ENCODE measurements at regions not wholly inside any gene's neighbourhood (a gene's known extent, or its start where the extent isn't known, plus 50 kb on each side); places are given as distances from the start of the nearest gene placed in this dataset.

GRCh38 chr10:38212460-38212859, 118.3 kb downstream of the ZNF37A start:
- BruUV-seq (replicated peaks), result no TSS peak
- no peak for FAIRE-seq

More at GRCh38 chr10:38212460-38212859, 118.3 kb downstream of the ZNF37A start:
- H3K9ac ChIP-seq (replicated peaks; ENCODE audit: extremely low read depth, insufficient read depth, low read length), result no peak overlapping the region
- no peaks in the 10 kb centered on the region for H3K79me2 ChIP-seq (ENCODE audit: control insufficient read depth, insufficient read depth, low read length)
- CTCF ChIA-PET, result no interaction called here
- no peaks in the 10 kb centered on the region for H3K9me3 ChIP-seq (replicated peaks; ENCODE audit: control insufficient read depth, insufficient read depth, low read length)
- no peaks in the 10 kb centered on the region for H4K20me1 ChIP-seq (replicated peaks; ENCODE audit: control insufficient read depth, extremely low read depth, insufficient read depth, low read length)
- no peak overlapping the region for H3K4me2 ChIP-seq (ENCODE audit: insufficient read depth, low read length)
- no peak overlapping the region for H3K4me3 ChIP-seq (replicated peaks in 1 of 3; ENCODE audit: insufficient read depth in 1 of 3, low read depth in 1 of 3, low read length in 3 of 3)
- no peak for DNase-seq (ENCODE audit: low read depth, low spot score)
- intact Hi-C loops (cut with micrococcal nuclease) (no loop called here), dilution Hi-C loops (cut with MboI; ENCODE audit: extremely low pct_ligation_motif_present, low sequenced_read_pairs) (no loop called here)
- H3K36me3 ChIP-seq (ENCODE audit: control insufficient read depth in 2 of 2, extremely low read depth in 1 of 2, insufficient read depth in 2 of 2, low read length in 2 of 2), result no peaks in the 10 kb centered on the region
- H3K27ac ChIP-seq (ENCODE audit: insufficient read depth, low read depth, low read length), result no peak overlapping the region
- H3K9me1 ChIP-seq (replicated peaks; ENCODE audit: control insufficient read depth, extremely low read depth, insufficient read depth, low read length), result no peaks in the 10 kb centered on the region
- H3K4me1 ChIP-seq (ENCODE audit: control insufficient read depth, extremely low read depth, insufficient read depth, low read length), result no peaks in the 10 kb centered on the region
- no peaks in the 10 kb centered on the region for H3K27me3 ChIP-seq (ENCODE audit: control insufficient read depth in 2 of 2, insufficient read depth in 2 of 2, low read length in 2 of 2)
- POLR2A ChIA-PET, result no interaction called here
- H2AFZ ChIP-seq (ENCODE audit: low read depth, low read length), result no peak overlapping the region
- TF ChIP-seq GATA2 (IDR thresholded peaks at IDR 0.05; ENCODE audit: insufficient read depth, insufficient read length, low read depth, low read length) (no peak), POLR2A (IDR thresholded peaks at IDR 0.05; ENCODE audit: low read depth, low read length) (no peak), CTCF (IDR thresholded peaks at IDR 0.05; ENCODE audit: extremely low read depth in 1 of 2, insufficient read depth in 1 of 2, low read depth in 1 of 2, low read length in 2 of 2) (no peak), POLR2AphosphoS5 (IDR thresholded peaks at IDR 0.05; ENCODE audit: insufficient read depth, low read depth, low read length) (no peak), FOS (IDR thresholded peaks at IDR 0.05; ENCODE audit: borderline replicate concordance, insufficient read depth, low read length) (no peak), MYC (IDR thresholded peaks at IDR 0.05; ENCODE audit: low read depth, low read length) (no peak), JUN (IDR thresholded peaks at IDR 0.05; ENCODE audit: borderline replicate concordance, insufficient read depth, insufficient read length, low read depth) (no peak), EZH2 (IDR thresholded peaks at IDR 0.05; ENCODE audit: borderline replicate concordance, low read depth, low read length, severe bottlenecking) (no peak)

All from endothelial cell of umbilical vein (primary cell).